ENCODE measurements at regions not wholly inside any gene's neighbourhood (a gene's known extent, or its start where the extent isn't known, plus 50 kb on each side); places are given as distances from the start of the nearest gene placed in this dataset.

GRCh38 chr20:56928007-56928406 is 298.9 kb downstream of the TFAP2C start:
- intact Hi-C loops (cut with DNase I) = no loop called here
- DNase-seq (ENCODE audit: missing footprints) = no peak

GRCh38 chr20:56929606-56930005 is 300.5 kb downstream of the TFAP2C start:
- no peak for ATAC-seq
- intact Hi-C loops (cut with DNase I) = no loop called here
- DNase-seq (ENCODE audit: missing footprints) = no peak

More at GRCh38 chr20:56928007-56928406, 298.9 kb downstream of the TFAP2C start:
- ATAC-seq = no peak

- ATAC-seq (no peak), DNase-seq (ENCODE audit: missing footprints) (no peak)
- intact Hi-C loops (cut with DNase I) = no loop called here
These were observed 301.8 kb downstream of the TFAP2C start for GRCh38 chr20:56930876-56931275.

- ATAC-seq (no peak), DNase-seq (ENCODE audit: missing footprints) (no peak)
- intact Hi-C loops (cut with DNase I) = no loop called here
These were observed 303.6 kb downstream of the TFAP2C start for GRCh38 chr20:56932575-56933330.

- intact Hi-C loops (cut with DNase I) = no loop called here
- DNase-seq (ENCODE audit: missing footprints) (no peak), ATAC-seq (no peak)
These were observed 304.2 kb downstream of the TFAP2C start for GRCh38 chr20:56933331-56933698.

GRCh38 chr20:56934888-56935287 is 305.8 kb downstream of the TFAP2C start:
- no peak for ATAC-seq
- DNase-seq (ENCODE audit: missing footprints) = no peak
- intact Hi-C loops (cut with DNase I) = no loop called here

GRCh38 chr20:56940466-56940865 is 311.4 kb downstream of the TFAP2C start:
- ATAC-seq (no peak), DNase-seq (ENCODE audit: missing footprints) (no peak)
- intact Hi-C loops (cut with DNase I) = no loop called here

GRCh38 chr20:56941101-56941686 is 312.1 kb downstream of the TFAP2C start:
- ATAC-seq (no peak), DNase-seq (ENCODE audit: missing footprints) (no peak)
- intact Hi-C loops (cut with DNase I) = no loop called here

- ATAC-seq (no peak), DNase-seq (ENCODE audit: missing footprints) (no peak)
- intact Hi-C loops (cut with DNase I) = no loop called here
These were observed 315.1 kb downstream of the TFAP2C start for GRCh38 chr20:56943946-56944945.

GRCh38 chr20:56945057-56945456 is 316.0 kb downstream of the TFAP2C start:
- intact Hi-C loops (cut with DNase I) = no loop called here
- no peak for ATAC-seq

GRCh38 chr20:56945901-56946300 is 316.8 kb downstream of the TFAP2C start:
- ATAC-seq (no peak), DNase-seq (ENCODE audit: missing footprints) (no peak)
- intact Hi-C loops (cut with DNase I) = no loop called here

More at GRCh38 chr20:56945057-56945456, 316.0 kb downstream of the TFAP2C start:
- DNase-seq (ENCODE audit: missing footprints) = no peak

GRCh38 chr20:56949318-56949717 is 317.1 kb downstream of the BMP7 start:
- no peak for ATAC-seq
- intact Hi-C loops (cut with DNase I) = no loop called here
- no peak for DNase-seq (ENCODE audit: missing footprints)

- DNase-seq (ENCODE audit: missing footprints) (no peak), ATAC-seq (no peak)
- intact Hi-C loops (cut with DNase I) = no loop called here
These were observed 314.0 kb downstream of the BMP7 start for GRCh38 chr20:56952258-56953047.

- DNase-seq (ENCODE audit: missing footprints) (no peak), ATAC-seq (no peak)
- intact Hi-C loops (cut with DNase I) = no loop called here
These were observed 313.3 kb downstream of the BMP7 start for GRCh38 chr20:56953048-56953586.

- intact Hi-C loops (cut with DNase I) = no loop called here
- ATAC-seq = no peak
These were observed 311.6 kb downstream of the BMP7 start for GRCh38 chr20:56954797-56955196.

GRCh38 chr20:56955680-56956079 is 310.8 kb downstream of the BMP7 start:
- no peak for ATAC-seq
- no peak for DNase-seq (ENCODE audit: missing footprints)
- intact Hi-C loops (cut with DNase I) = no loop called here

More at GRCh38 chr20:56954797-56955196, 311.6 kb downstream of the BMP7 start:
- no peak for DNase-seq (ENCODE audit: missing footprints)

- no peak for ATAC-seq
- DNase-seq (ENCODE audit: missing footprints) = no peak
- intact Hi-C loops (cut with DNase I) = no loop called here
These were observed 309.9 kb downstream of the BMP7 start for GRCh38 chr20:56956534-56956933.

GRCh38 chr20:56957737-56958553 is 308.5 kb downstream of the BMP7 start:
- DNase-seq (ENCODE audit: missing footprints) (no peak), ATAC-seq (no peak)
- intact Hi-C loops (cut with DNase I) = no loop called here
